COLO668 (cell line): ENCODE measurements at regions not wholly inside any gene's neighbourhood (a gene's known extent, or its start where the extent isn't known, plus 50 kb on each side); places are given as distances from the start of the nearest gene placed in this dataset.
"Not testable (repeated sequence)": the region's sequence is repeated elsewhere in the genome, so short reads cannot be mapped to it uniquely, and the experiment has no call there.

Experiments
- DNase-seq: peaks from one replicate; lab custom pipeline; 2025; ENCODE audit not compliant: unreplicated experiment; lab: John Stamatoyannopoulos, UW

- DNase-seq: no peak
Measured at GRCh38 chr6:150734235-150734634, 131.3 kb upstream of the MTHFD1L start.

- DNase-seq: no peak
Measured at GRCh38 chr6:150735341-150735851, 130.1 kb upstream of the MTHFD1L start.

- no peak for DNase-seq
Measured at GRCh38 chr6:150738092-150738629, 127.3 kb upstream of the MTHFD1L start.

GRCh38 chr6:150739711-150740349 is 125.7 kb upstream of the MTHFD1L start:
- no peak for DNase-seq

DNA sequence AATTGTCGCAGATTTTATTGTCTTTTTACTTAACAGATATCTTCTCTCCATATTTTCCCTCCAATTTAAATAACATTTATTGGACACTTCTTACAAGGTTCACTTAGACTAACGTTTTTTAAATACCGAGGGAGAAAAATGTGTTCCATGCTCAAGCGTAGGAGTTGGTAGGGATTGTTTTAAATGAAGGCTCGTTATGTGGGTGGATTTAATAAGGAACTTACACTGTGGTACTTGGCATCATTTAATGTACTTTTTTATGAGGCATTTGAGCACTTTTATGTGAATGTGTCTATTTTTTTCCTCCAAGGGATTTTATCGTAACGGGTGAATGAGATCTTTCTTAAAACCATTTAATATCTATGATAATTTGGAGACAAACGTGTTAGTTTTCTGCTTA is 125.0 kb upstream of the MTHFD1L start:
- no peak for DNase-seq

DNA sequence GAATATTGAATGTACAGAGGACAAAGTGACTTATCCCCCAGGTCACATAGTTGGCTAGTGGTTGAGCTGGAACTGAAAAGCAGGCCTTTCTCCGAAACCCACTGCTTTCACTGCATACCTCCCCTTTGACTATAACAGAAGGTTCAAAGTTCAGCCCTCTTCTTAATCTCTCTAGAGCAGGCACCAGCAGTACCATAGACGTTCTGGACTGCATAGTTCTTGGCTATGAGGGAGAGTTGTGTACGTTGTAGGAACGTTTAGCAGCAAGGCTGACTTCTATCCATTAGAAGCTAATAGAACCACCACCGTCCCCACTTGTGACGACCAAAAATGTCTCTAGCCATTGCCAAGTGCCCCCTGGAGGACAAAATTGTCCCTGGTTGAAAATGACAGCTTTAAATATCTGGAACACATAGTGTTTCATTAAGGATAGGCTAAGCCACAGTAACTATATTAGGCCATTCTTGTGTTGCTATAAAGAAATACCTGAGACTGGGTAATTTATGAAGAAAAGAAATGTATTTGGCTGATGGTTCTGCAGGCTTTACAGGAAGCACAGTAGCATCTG is 123.8 kb upstream of the MTHFD1L start:
- DNase-seq: peak; percentile 1

DNA sequence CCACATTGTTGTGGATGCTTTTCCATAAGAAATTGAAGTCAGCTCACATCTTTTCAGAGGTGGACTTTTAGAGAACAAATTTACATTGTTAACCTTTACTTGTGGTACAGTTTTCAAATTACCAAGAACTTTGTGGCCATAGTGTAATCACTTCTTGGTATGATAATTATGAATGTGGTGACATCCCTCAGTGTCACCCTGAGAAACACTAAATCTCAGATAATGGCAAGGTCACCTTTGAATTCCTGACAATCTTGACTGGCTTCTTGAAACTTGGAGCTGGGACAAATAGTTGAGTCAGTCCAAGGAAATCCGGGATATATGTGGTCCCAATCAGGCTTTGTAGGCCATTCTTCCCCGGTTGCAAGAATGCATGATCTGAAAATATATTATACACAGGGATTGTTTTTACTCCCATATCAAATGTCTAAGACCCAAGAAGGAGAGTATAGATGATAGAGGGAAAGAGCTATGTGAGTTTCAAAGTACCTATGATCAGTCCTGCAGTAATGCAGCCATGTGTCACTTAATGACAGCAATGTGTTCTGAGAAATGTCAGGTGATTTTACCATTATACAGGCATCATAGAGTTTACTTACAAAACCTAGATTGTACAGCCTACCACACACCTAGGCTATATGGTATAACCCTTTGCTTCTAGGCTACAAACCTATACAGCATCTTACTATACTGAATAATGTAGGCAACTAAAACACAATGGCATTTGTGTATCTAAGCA is 120.8 kb upstream of the MTHFD1L start:
- no peak for DNase-seq

DNA sequence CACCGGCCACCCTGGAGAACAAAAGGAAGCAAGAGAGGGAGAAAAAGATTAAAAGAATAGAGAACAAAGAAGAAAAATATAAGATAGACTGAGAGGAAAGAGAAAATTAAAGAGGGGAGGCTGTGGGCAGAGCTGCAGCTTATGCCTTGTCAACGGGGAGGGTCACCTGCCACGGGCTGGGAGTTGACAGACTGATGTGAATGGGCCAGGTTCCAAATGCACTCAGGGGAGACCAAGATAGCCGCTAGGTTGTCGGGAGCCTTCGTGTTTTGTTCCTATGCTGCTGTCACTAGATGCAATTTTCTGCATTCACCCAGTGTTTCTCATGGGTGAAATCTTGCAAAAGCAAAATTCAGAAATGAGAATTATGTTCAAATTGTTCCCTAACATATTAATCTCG is 119.6 kb upstream of the MTHFD1L start:
- DNase-seq: no peak

GRCh38 chr6:150747155-150747554 is 118.3 kb upstream of the MTHFD1L start:
- no peak for DNase-seq

GRCh38 chr6:150749091-150749670 is 116.3 kb upstream of the MTHFD1L start:
- DNase-seq: no peak

DNA sequence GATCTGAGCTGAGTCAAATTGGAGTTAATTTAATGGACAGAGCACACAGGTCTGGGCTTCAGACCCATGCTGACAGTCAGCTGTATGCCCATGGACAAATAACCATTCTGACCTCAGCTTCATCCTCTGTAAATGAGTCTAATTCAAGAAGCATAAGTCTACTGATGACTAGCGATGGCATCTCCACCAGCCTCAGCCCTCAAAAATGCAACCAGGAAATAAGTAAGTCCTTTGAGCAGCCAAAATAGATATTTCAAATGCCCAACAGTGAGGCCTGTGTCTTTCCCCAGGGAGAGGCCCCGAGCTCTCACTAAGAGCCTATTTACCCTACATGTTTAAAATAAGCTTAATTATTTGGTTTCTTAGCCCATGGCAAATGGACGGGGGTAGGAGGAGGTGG is 114.2 kb upstream of the MTHFD1L start:
- DNase-seq: no peak

GRCh38 chr6:150752409-150752808 is 113.1 kb upstream of the MTHFD1L start:
- no peak for DNase-seq

DNA sequence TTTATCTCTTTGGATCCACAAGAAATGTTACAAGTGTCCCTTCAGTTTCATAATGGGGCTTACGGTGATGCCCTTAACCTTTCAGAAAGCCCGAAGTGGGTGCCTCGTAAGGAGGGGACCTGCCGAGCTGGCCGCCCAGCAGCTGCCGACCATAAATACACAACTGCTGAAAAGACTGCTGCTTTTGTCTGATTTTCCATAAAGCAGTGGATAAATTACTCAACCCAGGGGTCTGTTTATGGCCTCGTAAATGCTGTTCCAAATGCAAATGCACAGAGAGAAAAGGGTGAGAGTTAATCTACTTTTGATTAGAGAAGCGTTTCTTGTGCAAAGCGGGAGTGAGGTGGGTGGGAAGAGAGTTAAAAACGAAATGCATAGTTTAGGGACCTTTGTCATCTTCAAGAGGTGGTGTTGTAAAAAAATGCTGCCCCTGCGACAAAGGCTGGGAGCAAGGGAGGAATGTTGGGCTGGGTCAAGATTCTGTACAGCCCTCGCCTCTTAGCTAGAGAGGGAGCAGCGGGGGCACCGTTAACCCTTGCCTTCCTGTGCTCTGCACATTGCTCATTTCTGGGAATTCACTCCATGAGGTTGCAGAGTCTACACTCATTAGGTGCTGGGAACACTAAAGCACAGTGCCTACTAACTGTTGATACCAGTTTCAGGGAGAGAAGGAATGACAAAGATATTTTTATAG is 112.0 kb upstream of the MTHFD1L start:
- no peak for DNase-seq

DNA sequence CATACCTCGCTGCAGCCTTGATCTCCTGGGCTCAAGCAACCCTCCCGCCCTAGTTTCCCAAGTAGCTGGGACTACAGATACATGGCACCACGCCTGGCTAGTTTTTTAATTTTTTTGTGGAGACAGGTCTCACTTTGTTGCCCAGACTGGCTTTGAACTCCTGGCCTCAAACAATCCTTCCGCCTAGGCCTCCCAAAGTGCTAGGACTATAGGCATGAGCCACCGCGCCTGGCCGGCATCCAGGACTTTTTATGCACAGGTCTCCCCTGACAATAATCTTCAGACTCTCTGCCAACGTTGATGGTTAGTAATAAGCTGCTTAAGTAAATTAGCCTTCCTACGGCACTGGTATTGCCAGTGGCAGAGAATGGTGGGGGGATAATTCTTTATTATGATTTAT is 110.5 kb upstream of the MTHFD1L start:
- no peak for DNase-seq

GRCh38 chr6:150755524-150755923 is 110.0 kb upstream of the MTHFD1L start:
- no peak for DNase-seq

GRCh38 chr6:150756173-150756572 is 109.3 kb upstream of the MTHFD1L start:
- no peak for DNase-seq

GRCh38 chr6:150757807-150758206 is 107.7 kb upstream of the MTHFD1L start:
- DNase-seq: not testable (repeated sequence)

DNA sequence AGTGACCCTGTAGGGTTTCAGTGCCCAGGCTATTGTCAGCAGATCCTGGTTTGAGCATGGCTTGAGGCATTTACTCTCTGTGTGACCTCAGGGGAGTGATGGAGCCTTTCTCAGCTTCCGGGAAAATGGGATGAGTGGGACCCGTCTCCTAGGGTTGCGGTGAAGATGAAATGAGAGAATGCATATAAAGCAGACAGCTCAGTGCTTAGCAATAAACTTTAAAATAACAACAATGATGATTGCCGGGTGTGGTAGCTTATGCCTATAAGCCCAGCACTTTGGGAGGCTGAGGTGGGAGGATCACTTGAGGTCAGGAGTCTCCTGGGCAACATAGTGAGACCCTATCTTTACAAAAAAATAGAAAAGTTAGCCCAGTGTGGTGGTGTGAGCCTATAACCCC is 106.0 kb upstream of the MTHFD1L start:
- DNase-seq: no peak

GRCh38 chr6:150761771-150762170 is 103.7 kb upstream of the MTHFD1L start:
- DNase-seq: no peak

GRCh38 chr6:150764334-150765066 is 101.0 kb upstream of the MTHFD1L start:
- DNase-seq: no peak
